ENCODE measurements at regions not wholly inside any gene's neighbourhood (a gene's known extent, or its start where the extent isn't known, plus 50 kb on each side); places are given as distances from the start of the nearest gene placed in this dataset.

GRCh38 chr7:41457832-41458437 lies 245.0 kb downstream of the INHBA start:
- TF ChIP-seq CTCF (IDR thresholded peaks at IDR 0.05; ENCODE audit: poor library complexity), result no peak
- no peak for TF ChIP-seq EZH2phosphoT487 (IDR thresholded peaks at IDR 0.05; ENCODE audit: low read depth, severe bottlenecking, unreplicated experiment)
- TF ChIP-seq EZH2 (IDR thresholded peaks at IDR 0.05; ENCODE audit: borderline replicate concordance), result no peak
